Stomach smooth muscle (tissue), 2 donors: ENCODE measurements at regions not wholly inside any gene's neighbourhood (a gene's known extent, or its start where the extent isn't known, plus 50 kb on each side); places are given as distances from the start of the nearest gene placed in this dataset.

Experiments
- H3K27ac ChIP-seq: one replicate; pipeline ENCODE4 v1.7.0; 2013; ENCODE audit warnings: mild to moderate bottlenecking, low read length, inconsistent platforms
- H3K27me3 ChIP-seq, 2 donors: one replicate each; pipeline ENCODE4 v1.7.0; 2013; ENCODE audit warnings: low read length in 2 of 2; ENCODE audit not compliant: insufficient read depth in 2 of 2, control insufficient read depth in 1 of 2
- H3K36me3 ChIP-seq, 2 donors: one replicate each; pipeline ENCODE4 v1.7.0; 2013; ENCODE audit warnings: low read length in 2 of 2; ENCODE audit not compliant: control insufficient read depth in 2 of 2, insufficient read depth in 2 of 2
- H3K4me1 ChIP-seq: one replicate; pipeline ENCODE4 v1.7.0; 2013; ENCODE audit warnings: low read length; ENCODE audit not compliant: control insufficient read depth, insufficient read depth
- H3K4me3 ChIP-seq, 2 donors: one replicate each; pipeline ENCODE4 v1.7.0; 2013; ENCODE audit warnings: low read length in 2 of 2
- H3K9ac ChIP-seq, 2 donors: one replicate each; pipeline ENCODE4 v1.7.0; 2013; ENCODE audit warnings: low read length in 2 of 2, mild to moderate bottlenecking in 1 of 2
- H3K9me3 ChIP-seq, 2 donors: one replicate each; pipeline ENCODE4 v1.7.0; 2013; ENCODE audit warnings: low read length in 2 of 2; ENCODE audit not compliant: control insufficient read depth in 2 of 2
- donor health status: healthy.
- donor health status: Pancreatic carcinoma.

DNA sequence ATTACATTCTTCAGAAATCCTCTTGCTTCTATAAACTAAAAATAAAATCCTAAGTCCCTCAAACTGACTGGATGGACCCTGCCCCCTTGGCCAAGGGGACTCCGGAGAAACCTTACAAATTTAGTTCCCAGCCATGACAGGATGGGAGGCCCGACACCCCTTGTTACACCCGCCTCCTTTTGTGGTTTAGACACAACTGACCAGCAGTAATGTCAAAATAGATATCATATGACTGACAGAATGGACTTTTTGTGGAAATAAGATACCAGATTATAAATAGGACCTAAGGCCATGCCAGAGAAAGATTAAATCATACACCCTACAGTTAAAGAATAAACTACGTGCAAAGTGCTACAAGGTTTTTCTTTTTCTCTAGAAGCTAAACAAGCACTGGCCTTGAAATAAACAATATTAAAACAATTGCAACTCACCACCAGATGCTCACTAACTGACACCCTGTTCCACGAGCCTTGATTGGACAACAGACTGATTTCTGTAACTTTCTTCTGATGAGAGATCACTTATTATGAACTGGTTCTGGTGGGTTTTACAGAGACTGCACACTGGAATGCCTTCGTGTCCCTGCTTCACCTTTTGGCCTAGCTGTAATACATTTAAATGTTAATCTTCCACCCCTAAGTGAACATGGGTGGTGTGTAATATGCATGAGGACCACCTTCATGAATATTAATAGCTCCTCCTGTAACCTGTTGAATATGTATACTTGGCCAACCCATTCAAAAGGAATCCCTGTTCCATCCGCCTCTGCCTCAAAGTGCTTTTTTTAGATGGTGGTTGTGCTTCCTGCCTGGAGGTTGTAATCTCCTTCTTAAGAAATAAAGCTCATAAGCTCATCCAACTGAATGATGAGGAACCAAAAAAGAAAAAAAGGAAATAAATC lies 99.6 kb downstream of the ODF2L start:
- Histone ChIP-seq H3K4me3 (no peak overlapping the region), H3K36me3 (no peaks in the 10 kb centered on the region), H3K27me3 (no peaks in the 10 kb centered on the region), H3K9me3 (no peaks in the 10 kb centered on the region), H3K27ac (no peak overlapping the region), H3K4me1 (no peaks in the 10 kb centered on the region), H3K9ac (no peak overlapping the region)

DNA sequence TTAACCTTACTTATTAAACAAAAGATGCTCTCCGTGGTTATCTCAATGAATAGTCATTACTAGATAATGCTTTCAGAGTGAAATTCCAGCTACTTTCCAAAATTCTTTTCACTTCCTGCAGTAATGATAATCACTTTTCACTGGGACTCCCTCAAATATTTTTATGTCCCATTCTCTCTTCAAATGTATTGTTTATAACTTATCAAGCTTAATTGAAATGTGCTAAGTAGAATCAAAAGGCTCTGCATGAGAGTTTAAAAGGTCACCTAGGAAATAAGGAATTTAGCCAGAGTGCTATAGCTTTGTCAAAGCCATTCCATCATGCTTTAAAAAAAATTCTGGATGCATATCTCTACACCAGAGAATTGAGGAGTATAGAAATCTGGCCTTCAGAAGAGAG lies 106.4 kb downstream of the ODF2L start:
- Histone ChIP-seq H3K36me3 (no peaks in the 10 kb centered on the region), H3K9ac (no peak overlapping the region), H3K4me3 (no peak overlapping the region), H3K4me1 (no peaks in the 10 kb centered on the region), H3K27ac (no peak overlapping the region), H3K27me3 (no peaks in the 10 kb centered on the region), H3K9me3 (no peaks in the 10 kb centered on the region)

DNA sequence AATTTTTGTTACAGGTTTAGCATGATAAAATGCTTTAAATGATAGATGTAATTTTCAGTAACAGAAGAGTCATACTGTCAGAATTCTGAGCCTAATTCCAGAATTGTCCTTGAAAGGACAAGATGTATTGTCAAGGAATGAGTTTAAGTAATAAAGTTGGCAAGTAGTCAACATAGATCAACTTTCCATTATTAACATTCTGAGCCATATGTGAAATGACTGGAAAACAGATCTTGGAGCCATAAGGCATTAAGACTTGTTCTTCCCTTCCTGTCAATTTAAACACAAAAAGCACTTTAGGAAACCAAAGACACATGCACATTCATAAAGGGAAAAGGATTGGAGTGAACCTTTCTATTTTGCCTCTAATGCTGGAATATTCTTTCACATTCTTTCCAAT lies 107.0 kb downstream of the ODF2L start:
- Histone ChIP-seq H3K9me3 (no peaks in the 10 kb centered on the region), H3K4me1 (no peaks in the 10 kb centered on the region), H3K36me3 (no peaks in the 10 kb centered on the region), H3K4me3 (no peak overlapping the region), H3K27me3 (no peaks in the 10 kb centered on the region), H3K27ac (no peak overlapping the region), H3K9ac (no peak overlapping the region)

DNA sequence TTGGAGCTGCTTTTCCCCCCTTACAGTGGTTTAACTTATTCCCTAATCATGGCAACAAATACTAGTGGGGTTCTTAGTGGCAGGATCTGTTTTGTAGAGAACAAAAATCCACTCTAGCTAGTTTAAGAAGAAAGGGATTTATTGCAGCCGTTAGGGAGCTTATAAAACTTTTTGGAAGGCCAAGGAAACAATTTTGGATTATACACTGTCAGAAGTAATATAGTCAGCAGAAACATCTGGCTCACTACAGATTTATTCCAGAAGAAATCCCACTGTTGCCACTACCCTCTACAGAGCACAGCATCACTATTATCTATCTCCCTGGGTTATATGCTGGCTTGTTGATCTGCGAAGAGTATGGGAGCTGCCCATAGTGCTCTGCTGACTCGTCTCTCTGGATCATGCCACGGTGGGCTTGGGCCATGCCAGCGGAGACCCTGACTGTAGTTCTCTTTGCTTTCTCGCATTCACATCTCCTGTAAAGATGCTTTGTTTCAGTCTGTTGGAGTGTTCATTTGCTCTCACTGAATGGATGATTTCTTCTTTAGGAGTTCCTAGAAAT lies 107.5 kb downstream of the ODF2L start:
- Histone ChIP-seq H3K4me3 (no peak overlapping the region), H3K4me1 (no peaks in the 10 kb centered on the region), H3K36me3 (no peaks in the 10 kb centered on the region), H3K27me3 (no peaks in the 10 kb centered on the region), H3K27ac (no peak overlapping the region), H3K9me3 (no peaks in the 10 kb centered on the region), H3K9ac (no peak overlapping the region)

DNA sequence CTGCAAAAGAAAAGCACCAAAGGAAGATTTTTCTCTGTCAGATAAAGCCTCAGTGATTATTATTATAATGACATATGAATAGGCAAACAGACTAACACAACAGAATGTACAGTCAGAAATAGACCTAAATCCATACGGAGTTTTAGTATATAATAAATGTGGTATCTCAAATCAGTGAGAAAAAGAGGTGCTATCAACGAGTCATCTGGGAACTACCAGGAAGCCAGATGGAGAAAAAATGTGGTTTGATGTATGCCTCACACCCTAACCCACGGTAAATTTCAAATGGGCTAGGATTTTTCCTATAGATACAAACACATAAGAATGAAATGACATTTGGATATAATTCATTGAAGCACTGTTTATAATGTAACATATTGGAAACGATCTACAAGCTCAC lies 110.3 kb downstream of the ODF2L start:
- H3K4me1 ChIP-seq: no peaks in the 10 kb centered on the region
- H3K27ac ChIP-seq: no peak overlapping the region
- no peaks in the 10 kb centered on the region for H3K9me3 ChIP-seq
- no peak overlapping the region for H3K4me3 ChIP-seq
- peaks cover 0 to 2% of the 10 kb centered on the region in 2 donors for H3K27me3 ChIP-seq
- H3K9ac ChIP-seq: no peak overlapping the region
- H3K36me3 ChIP-seq: no peaks in the 10 kb centered on the region

DNA sequence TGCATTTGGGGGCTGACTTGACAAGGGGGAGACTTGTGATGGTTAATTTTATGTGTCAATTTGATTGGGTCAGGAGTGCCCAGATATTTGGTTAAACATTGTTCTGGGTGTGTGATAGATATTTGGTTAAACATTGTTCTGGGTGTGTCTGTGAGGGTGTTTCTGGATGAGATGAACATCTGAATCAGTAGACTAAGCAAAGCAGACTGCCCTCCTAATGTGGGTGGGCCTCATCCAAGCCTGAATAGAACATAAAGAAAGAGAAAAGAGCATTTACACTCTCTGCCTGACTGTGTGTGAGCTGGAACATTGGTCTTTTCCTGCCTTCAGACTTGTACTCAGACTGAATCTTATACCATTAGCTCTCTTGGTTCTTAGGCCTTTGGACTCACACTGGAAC lies 113.5 kb downstream of the ODF2L start:
- H3K4me1 ChIP-seq: no peaks in the 10 kb centered on the region
- H3K4me3 ChIP-seq: no peak overlapping the region

DNA sequence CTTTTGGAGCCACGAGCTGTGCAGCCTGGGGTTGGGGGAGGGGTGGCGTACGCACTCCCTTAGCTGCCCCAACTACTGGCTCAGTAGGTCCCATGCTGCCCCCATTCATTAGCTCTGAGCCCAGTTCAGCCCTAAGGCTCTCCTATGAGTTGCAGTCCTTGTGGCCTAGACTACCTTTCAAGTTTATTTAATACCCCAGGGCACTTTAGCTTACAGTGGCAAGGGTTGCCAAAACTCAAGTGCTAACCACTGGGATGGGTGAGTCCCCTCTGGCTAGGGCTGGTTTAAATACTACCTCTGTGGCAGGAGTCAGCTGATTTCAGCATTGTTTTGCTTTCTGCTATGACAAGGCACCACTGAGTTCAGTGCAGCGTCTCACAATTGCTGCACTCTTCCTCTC lies 118.2 kb downstream of the ODF2L start:
- Histone ChIP-seq H3K4me3 (no peak overlapping the region), H3K36me3 (no peaks in the 10 kb centered on the region), H3K9ac (no peak overlapping the region), H3K4me1 (no peaks in the 10 kb centered on the region), H3K9me3 (no peaks in the 10 kb centered on the region), H3K27me3 (peaks cover 0 to 2% of the 10 kb centered on the region in 2 donors), H3K27ac (no peak overlapping the region)

More for the DNA sequence above, 113.5 kb downstream of the ODF2L start:
- H3K36me3 ChIP-seq: no peaks in the 10 kb centered on the region
- no peak overlapping the region for H3K9ac ChIP-seq
- peaks cover 0 to 2% of the 10 kb centered on the region in 2 donors for H3K27me3 ChIP-seq
- no peaks in the 10 kb centered on the region for H3K9me3 ChIP-seq
- no peak overlapping the region for H3K27ac ChIP-seq

DNA sequence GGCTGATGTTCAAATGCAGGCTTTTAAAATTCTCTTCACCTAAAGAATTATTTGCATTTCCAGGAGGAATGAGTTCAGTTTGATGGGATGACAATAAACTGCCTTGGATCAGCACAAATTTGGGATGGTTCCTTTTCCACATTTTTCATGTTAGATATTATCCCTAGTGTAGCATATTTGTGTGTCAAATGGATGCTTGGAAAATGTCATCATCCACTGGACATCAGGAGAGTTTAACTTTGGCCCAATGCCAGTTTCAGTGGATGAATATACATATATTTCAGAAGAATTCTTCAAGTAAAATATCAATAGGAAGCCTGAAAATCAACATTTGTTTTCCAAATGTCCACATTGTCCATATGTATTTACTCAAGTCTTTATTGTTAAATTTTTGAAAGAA lies 116.5 kb upstream of the COL24A1 start:
- H3K36me3 ChIP-seq: no peaks in the 10 kb centered on the region
- no peaks in the 10 kb centered on the region for H3K4me1 ChIP-seq
- no peak overlapping the region for H3K9ac ChIP-seq
- no peaks in the 10 kb centered on the region for H3K27me3 ChIP-seq
- H3K27ac ChIP-seq: no peak overlapping the region
- no peak overlapping the region for H3K4me3 ChIP-seq
- H3K9me3 ChIP-seq: no peaks in the 10 kb centered on the region

DNA sequence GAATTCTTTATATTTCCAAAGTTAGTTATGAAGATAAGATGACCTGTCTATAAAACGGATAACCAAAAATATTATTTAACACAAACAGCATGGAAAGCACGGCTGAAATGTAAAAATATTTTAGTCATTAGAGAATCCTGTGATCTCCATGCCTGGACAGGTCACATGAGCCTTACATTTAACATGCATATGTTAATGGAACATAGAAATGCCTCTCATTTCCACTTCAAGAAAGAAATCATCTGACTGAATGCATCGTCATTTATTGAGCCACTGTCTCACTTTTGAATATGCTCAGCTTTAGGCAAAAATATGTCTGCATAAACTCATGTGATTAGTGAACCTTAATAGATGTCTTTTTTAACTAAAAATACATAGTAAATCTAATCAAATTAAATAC lies 115.5 kb upstream of the COL24A1 start:
- no peaks in the 10 kb centered on the region for H3K4me1 ChIP-seq
- no peaks in the 10 kb centered on the region for H3K36me3 ChIP-seq
- no peak overlapping the region for H3K27ac ChIP-seq
- no peaks in the 10 kb centered on the region for H3K9me3 ChIP-seq
- no peak overlapping the region for H3K9ac ChIP-seq
- H3K4me3 ChIP-seq: no peak overlapping the region
- H3K27me3 ChIP-seq: no peaks in the 10 kb centered on the region

DNA sequence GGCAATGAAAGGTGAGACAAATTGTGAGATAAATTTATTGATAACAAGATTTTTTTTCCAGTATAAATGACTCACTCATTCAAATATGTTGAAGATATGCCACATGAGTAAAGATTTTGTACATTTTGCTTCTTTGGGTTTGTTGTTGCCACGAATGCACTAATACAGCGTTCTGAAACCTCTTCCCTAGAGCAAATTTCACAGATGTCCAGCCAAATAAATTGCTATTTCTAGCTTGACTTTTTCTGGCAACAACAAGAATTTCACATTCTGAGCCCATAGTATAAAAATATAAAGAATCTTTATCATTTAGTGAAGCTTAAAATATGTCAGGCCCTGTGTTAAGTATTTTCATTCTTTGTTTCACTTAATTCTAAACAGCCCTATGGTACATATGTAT lies 114.5 kb upstream of the COL24A1 start:
- Histone ChIP-seq H3K4me3 (no peak overlapping the region), H3K27ac (no peak overlapping the region), H3K9ac (no peak overlapping the region), H3K9me3 (no peaks in the 10 kb centered on the region), H3K36me3 (no peaks in the 10 kb centered on the region), H3K4me1 (no peaks in the 10 kb centered on the region), H3K27me3 (no peaks in the 10 kb centered on the region)

DNA sequence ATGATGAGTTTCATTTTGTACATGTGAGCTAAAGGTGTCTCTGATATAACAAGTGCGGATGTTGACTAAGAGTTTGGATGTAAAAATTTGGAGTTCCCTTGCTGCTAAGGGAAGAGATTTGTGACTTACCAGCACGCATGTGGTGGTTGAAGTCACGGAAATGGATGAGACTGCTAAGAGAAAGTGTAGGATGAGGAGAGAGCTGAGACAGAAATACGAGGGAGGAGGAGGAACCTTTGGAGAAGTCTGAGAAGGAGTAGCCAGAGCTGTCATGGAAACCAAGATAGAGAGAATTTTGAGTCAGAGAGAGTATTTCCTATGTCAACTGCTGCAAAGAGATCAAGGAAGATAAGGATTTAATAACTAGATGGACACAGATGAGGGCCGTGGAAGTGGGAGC lies 106.5 kb upstream of the COL24A1 start:
- no peaks in the 10 kb centered on the region for H3K36me3 ChIP-seq
- H3K27me3 ChIP-seq: no peaks in the 10 kb centered on the region
- no peak overlapping the region for H3K4me3 ChIP-seq
- H3K9ac ChIP-seq: no peak overlapping the region
- H3K27ac ChIP-seq: no peak overlapping the region
- H3K9me3 ChIP-seq: no peaks in the 10 kb centered on the region
- H3K4me1 ChIP-seq: peaks cover 2% of the 10 kb centered on the region
